ENCODE measurements at regions not wholly inside any gene's neighbourhood (a gene's known extent, or its start where the extent isn't known, plus 50 kb on each side); places are given as distances from the start of the nearest gene placed in this dataset.

DNA sequence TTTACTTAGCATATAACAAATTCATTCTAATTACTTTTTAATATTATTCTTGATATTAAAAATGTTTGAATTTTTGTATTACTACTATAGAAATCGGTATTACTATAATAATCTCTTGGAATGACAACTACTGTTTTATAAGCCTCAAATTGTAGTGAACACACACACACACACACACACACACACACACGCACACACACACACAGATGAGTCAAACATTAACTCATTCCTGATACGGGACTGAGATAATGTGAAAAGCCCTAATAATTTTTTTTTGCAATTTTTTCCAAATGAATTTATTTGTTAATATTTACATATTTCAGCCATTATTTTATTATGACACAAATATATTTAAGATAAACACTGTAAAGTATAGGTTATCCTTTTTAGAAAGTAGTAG lies 951.2 kb upstream of the PHF14 start:
- no peak overlapping the region for H3K4me3 ChIP-seq (ENCODE audit: control insufficient read depth, low read depth, low read length)
- no peak for DNase-seq (ENCODE audit: low read depth)
- TF ChIP-seq, protein P1, sequence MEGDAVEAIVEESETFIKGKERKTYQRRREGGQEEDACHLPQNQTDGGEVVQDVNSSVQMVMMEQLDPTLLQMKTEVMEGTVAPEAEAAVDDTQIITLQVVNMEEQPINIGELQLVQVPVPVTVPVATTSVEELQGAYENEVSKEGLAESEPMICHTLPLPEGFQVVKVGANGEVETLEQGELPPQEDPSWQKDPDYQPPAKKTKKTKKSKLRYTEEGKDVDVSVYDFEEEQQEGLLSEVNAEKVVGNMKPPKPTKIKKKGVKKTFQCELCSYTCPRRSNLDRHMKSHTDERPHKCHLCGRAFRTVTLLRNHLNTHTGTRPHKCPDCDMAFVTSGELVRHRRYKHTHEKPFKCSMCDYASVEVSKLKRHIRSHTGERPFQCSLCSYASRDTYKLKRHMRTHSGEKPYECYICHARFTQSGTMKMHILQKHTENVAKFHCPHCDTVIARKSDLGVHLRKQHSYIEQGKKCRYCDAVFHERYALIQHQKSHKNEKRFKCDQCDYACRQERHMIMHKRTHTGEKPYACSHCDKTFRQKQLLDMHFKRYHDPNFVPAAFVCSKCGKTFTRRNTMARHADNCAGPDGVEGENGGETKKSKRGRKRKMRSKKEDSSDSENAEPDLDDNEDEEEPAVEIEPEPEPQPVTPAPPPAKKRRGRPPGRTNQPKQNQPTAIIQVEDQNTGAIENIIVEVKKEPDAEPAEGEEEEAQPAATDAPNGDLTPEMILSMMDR (conservative IDR thresholded peaks at IDR 0.05; ENCODE audit: control insufficient read depth, insufficient read depth, low read depth, low read length), result no peak

DNA sequence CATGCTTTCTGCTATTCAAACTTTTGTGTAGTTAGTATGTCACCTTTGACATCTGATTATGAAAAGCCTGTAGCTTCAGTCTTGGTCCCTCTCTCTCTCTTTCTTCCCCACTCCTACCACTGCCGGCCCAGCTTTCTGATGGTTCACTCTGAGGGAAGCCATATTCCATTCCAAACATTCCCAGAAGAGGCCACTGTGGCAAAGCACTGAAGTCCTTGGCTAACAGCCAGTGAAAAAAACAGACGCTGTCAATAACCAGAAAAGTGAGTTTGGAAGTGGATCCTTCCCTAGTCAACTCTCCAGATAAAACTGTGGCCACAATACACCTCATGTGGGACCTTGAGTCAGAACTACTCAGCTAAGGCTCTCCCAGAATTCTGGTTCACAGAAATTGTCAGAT lies 950.7 kb upstream of the PHF14 start:
- TF ChIP-seq, protein P1 (conservative IDR thresholded peaks at IDR 0.05; ENCODE audit: control insufficient read depth, insufficient read depth, low read depth, low read length), result no peak
- no peak overlapping the region for H3K4me3 ChIP-seq (ENCODE audit: control insufficient read depth, low read depth, low read length)
- no peak for DNase-seq (ENCODE audit: low read depth)

DNA sequence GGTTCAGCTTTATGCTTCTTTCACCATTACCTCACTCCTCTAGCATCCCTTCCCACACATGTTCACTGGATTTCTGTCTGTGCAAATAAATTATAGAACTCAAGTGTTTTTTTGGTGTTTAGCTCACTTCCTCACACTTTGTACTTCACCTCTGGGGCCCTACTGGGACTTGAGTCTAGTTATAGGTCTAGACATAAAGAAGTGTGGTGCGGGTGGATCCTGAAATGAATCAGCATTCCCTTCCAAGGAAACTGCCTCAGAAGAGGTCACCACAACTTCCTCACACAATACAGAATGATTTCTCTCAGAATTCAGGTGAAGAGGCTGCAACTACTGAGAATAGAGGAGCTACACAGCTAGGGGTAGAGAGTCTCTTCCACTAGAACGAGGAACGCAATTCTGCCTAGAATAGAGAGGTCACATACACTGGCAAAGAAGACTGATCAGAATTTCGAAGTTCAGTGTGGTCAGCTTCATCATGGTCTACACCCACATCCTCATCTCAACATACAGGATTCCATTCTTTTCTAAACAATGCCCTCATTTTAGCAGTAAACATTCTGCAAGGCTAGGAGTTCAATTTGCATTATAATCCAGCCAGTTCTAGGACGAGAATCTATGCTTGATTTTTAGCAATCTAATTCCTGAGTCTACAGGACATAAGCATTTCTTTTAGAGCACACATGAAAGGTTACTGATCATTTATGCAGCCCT lies 938.7 kb upstream of the PHF14 start:
- no peak for DNase-seq (ENCODE audit: low read depth)
- no peak overlapping the region for H3K4me3 ChIP-seq (ENCODE audit: control insufficient read depth, low read depth, low read length)
- TF ChIP-seq, protein P1 (conservative IDR thresholded peaks at IDR 0.05; ENCODE audit: control insufficient read depth, insufficient read depth, low read depth, low read length), result no peak

DNA sequence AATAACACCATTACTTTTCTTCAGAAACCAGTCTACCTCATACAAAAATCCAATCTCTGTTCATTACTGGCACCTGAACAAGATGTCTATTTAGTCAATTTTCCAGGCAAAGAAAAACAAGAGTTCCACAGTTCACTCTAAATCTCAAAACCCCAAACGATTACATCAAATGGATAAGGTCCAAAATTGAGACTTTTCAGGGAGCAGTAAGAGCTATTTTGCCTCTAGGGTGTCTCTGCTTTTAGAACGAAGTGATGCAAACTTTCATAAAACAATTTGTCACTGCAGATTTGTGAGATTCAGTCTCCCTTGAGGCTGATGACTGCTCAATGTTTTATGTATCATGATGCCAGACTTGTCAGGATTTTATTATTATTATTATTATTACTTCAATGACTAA lies 937.0 kb upstream of the PHF14 start:
- DNase-seq (ENCODE audit: low read depth), result no peak
- no peak overlapping the region for H3K4me3 ChIP-seq (ENCODE audit: control insufficient read depth, low read depth, low read length)
- TF ChIP-seq, protein P1 (conservative IDR thresholded peaks at IDR 0.05; ENCODE audit: control insufficient read depth, insufficient read depth, low read depth, low read length), result no peak

DNA sequence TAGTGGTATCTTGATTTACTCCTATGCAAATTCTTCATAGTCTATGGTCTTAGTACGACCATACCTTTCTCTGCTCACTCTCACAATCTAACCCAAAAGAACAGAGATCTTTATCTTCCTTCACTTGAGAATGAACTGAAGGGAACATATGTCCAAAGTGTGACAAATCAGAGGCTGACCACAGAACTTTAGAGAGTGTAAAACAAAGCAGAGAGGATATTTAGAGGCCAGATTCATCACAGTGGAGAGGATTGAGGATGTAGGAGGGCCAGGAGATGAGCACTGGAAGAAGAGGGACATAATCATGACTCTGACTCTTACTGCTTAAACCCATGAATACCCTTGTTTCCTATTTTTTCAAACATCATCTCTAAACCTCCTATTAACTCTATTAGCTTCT lies 935.3 kb upstream of the PHF14 start:
- TF ChIP-seq, protein P1 (conservative IDR thresholded peaks at IDR 0.05; ENCODE audit: control insufficient read depth, insufficient read depth, low read depth, low read length), result no peak

DNA sequence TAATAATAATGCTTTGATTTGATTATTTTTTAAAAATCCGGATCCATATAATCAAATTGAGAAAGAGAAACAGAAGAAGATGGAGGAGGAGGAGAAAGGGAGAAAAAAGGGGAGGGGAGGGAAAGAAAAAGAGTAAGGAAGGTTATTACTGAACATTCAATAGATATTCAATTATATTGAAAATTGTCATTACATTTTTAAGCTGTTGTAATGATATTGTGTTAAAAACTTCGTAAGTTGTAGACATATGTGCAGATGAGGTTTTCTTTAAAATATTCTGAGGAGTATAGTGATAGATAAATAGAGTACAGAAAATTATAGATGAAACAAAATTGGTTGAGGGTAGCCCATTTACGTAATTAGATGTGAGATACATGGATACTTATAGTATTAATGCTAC lies 933.0 kb upstream of the PHF14 start:
- TF ChIP-seq, protein P1 (conservative IDR thresholded peaks at IDR 0.05; ENCODE audit: control insufficient read depth, insufficient read depth, low read depth, low read length), result no peak
- no peak overlapping the region for H3K4me3 ChIP-seq (ENCODE audit: control insufficient read depth, low read depth, low read length)
- DNase-seq (ENCODE audit: low read depth), result no peak

More for the DNA sequence above, 935.3 kb upstream of the PHF14 start:
- H3K4me3 ChIP-seq (ENCODE audit: control insufficient read depth, low read depth, low read length), result no peak overlapping the region
- no peak for DNase-seq (ENCODE audit: low read depth)

Data from fibroblast of mammary gland (primary cell).